ENCODE measurements at regions not wholly inside any gene's neighbourhood (a gene's known extent, or its start where the extent isn't known, plus 50 kb on each side); places are given as distances from the start of the nearest gene placed in this dataset.

DNA sequence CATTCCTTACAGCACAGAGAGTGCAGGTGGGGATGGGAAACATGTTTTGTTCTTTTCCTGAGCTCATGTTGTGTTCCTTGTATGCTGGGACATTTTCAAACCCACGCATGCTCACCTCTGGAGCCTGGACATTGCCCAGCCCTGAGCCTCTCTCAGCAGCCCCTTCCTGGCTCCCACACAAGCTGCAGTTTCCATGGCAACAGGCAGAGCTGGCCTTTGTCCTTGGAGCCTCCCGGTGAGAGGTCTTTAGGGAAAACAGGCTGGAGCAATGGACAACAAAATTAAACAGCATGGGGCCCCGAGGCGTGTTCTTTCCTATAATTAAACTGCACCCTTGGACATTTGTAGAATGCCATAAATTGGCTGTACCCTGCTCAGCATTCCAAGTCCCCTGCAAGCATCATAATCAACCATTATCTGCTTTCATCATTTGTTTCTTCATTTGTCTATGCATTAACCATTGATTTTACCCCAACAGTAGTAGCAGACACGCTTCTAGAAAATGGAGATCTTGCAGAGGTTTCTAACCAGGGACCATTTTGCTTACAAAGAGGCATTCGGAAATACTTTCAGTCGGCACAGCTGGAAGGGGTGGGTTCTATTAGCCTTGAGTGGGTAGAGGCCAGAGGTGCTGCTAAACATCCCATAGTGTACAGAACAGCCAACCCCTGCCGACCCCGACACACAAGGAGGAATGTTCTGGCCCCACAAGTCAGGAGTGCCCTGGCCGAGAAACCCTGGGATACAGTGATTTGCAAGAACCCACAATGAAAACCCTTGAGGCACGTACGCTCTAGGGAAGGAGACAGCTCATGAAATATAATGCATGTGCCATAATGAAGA is 133.4 kb upstream of the PEG3 start:
- no peak for TF ChIP-seq GABPA (IDR thresholded peaks at IDR 0.05; ENCODE audit: low read depth)
- no peak for DNase-seq (ENCODE audit: low read depth in 1 of 2, low spot score in 1 of 2)
- Histone ChIP-seq H3K27me3 (ENCODE audit: insufficient read depth, poor library complexity, severe bottlenecking) (no peaks in the 10 kb centered on the region), H3K4me3 (replicated peaks; ENCODE audit: insufficient read depth, low read length) (no peak overlapping the region), H3K27ac (replicated peaks) (no peak overlapping the region)

GRCh38 chr19:56974556-56975207 is 134.2 kb upstream of the PEG3 start:
- Histone ChIP-seq H3K27ac (replicated peaks) (no peak overlapping the region), H3K4me3 (replicated peaks; ENCODE audit: insufficient read depth, low read length) (no peak overlapping the region), H3K27me3 (ENCODE audit: insufficient read depth, poor library complexity, severe bottlenecking) (no peaks in the 10 kb centered on the region)
- TF ChIP-seq, protein P1, sequence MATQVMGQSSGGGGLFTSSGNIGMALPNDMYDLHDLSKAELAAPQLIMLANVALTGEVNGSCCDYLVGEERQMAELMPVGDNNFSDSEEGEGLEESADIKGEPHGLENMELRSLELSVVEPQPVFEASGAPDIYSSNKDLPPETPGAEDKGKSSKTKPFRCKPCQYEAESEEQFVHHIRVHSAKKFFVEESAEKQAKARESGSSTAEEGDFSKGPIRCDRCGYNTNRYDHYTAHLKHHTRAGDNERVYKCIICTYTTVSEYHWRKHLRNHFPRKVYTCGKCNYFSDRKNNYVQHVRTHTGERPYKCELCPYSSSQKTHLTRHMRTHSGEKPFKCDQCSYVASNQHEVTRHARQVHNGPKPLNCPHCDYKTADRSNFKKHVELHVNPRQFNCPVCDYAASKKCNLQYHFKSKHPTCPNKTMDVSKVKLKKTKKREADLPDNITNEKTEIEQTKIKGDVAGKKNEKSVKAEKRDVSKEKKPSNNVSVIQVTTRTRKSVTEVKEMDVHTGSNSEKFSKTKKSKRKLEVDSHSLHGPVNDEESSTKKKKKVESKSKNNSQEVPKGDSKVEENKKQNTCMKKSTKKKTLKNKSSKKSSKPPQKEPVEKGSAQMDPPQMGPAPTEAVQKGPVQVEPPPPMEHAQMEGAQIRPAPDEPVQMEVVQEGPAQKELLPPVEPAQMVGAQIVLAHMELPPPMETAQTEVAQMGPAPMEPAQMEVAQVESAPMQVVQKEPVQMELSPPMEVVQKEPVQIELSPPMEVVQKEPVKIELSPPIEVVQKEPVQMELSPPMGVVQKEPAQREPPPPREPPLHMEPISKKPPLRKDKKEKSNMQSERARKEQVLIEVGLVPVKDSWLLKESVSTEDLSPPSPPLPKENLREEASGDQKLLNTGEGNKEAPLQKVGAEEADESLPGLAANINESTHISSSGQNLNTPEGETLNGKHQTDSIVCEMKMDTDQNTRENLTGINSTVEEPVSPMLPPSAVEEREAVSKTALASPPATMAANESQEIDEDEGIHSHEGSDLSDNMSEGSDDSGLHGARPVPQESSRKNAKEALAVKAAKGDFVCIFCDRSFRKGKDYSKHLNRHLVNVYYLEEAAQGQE (IDR thresholded peaks at IDR 0.05; ENCODE audit: insufficient replicate concordance, low read depth), result no peak
- TF ChIP-seq GABPA (IDR thresholded peaks at IDR 0.05; ENCODE audit: low read depth) (no peak), SPI1 (IDR thresholded peaks at IDR 0.05; ENCODE audit: borderline replicate concordance, low read depth) (no peak), POLR2AphosphoS5 (IDR thresholded peaks at IDR 0.05; ENCODE audit: low read depth) (no peak)
- no peak for DNase-seq (ENCODE audit: low read depth in 1 of 2, low spot score in 1 of 2)

GRCh38 chr19:56976300-56976699 is 135.8 kb upstream of the PEG3 start:
- no peak overlapping the region for H3K27ac ChIP-seq (replicated peaks)
- no peak for DNase-seq (ENCODE audit: low read depth in 1 of 2, low spot score in 1 of 2)
- TF ChIP-seq GABPA (IDR thresholded peaks at IDR 0.05; ENCODE audit: low read depth), result no peak

DNA sequence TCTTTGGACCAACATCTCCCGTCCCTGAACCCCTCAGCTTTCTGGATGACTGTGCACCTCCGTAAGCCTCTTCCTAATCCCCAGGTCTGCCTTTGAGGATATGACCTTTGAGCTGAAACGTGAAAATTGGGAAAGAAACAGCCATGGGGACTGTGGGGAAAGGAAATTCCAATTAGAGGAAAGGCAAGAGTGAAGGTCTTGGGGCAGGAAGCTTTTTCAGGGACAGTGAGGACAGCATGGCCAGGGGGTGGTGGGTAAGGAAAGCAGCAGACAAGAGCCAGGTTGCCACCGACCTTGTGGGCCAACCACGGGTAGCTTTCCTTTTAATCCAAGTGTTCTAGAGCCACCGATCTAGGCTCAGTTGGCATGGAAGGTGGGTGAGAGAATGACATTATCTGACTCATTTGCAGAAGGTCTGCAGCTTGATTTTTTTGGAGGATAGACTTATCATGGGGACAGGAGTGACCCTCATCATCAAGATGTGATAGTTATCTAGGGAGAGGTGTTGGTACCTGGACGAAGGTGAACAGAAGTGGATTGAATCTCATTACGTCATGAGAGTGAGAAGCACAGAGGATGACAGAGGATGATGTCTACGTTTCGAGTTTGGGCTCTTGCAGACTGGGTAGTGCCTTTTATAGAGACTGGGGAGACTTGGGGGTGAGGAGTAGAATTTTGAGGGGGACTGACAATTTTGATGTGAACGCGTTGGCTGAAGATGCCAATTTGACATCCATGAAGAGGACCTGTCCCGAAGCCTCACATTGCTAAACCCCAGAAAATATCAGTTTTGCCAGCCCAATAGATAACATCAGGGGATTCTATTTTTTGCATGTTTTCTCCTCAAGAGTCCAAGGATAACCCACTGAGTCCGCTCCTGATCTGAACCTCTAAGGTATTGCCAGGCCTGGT is 136.7 kb upstream of the PEG3 start:
- DNase-seq (ENCODE audit: low read depth in 1 of 2, low spot score in 1 of 2), result no peak

More at GRCh38 chr19:56976300-56976699, 135.8 kb upstream of the PEG3 start:
- Histone ChIP-seq H3K27me3 (ENCODE audit: insufficient read depth, poor library complexity, severe bottlenecking) (no peaks in the 10 kb centered on the region), H3K4me3 (replicated peaks; ENCODE audit: insufficient read depth, low read length) (no peak overlapping the region)

More for the DNA sequence above, 136.7 kb upstream of the PEG3 start:
- Histone ChIP-seq H3K27me3 (ENCODE audit: insufficient read depth, poor library complexity, severe bottlenecking) (no peaks in the 10 kb centered on the region), H3K4me3 (replicated peaks; ENCODE audit: insufficient read depth, low read length) (no peak overlapping the region), H3K27ac (replicated peaks) (no peak overlapping the region)
- TF ChIP-seq GABPA (IDR thresholded peaks at IDR 0.05; ENCODE audit: low read depth), result no peak
- TF ChIP-seq SPI1 (IDR thresholded peaks at IDR 0.05; ENCODE audit: borderline replicate concordance, low read depth), result no peak
- TF ChIP-seq, protein P1 (IDR thresholded peaks at IDR 0.05; ENCODE audit: insufficient replicate concordance, low read depth), result no peak
- TF ChIP-seq, protein P2, sequence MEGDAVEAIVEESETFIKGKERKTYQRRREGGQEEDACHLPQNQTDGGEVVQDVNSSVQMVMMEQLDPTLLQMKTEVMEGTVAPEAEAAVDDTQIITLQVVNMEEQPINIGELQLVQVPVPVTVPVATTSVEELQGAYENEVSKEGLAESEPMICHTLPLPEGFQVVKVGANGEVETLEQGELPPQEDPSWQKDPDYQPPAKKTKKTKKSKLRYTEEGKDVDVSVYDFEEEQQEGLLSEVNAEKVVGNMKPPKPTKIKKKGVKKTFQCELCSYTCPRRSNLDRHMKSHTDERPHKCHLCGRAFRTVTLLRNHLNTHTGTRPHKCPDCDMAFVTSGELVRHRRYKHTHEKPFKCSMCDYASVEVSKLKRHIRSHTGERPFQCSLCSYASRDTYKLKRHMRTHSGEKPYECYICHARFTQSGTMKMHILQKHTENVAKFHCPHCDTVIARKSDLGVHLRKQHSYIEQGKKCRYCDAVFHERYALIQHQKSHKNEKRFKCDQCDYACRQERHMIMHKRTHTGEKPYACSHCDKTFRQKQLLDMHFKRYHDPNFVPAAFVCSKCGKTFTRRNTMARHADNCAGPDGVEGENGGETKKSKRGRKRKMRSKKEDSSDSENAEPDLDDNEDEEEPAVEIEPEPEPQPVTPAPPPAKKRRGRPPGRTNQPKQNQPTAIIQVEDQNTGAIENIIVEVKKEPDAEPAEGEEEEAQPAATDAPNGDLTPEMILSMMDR (IDR thresholded peaks at IDR 0.05; ENCODE audit: insufficient read depth, low read length), result no peak
- no peak for TF ChIP-seq POLR2AphosphoS5 (IDR thresholded peaks at IDR 0.05; ENCODE audit: low read depth)
